Smooth muscle cell (in vitro differentiated cells): ENCODE measurements at regions not wholly inside any gene's neighbourhood (a gene's known extent, or its start where the extent isn't known, plus 50 kb on each side); places are given as distances from the start of the nearest gene placed in this dataset.
"Not testable (repeated sequence)": the region's sequence is repeated elsewhere in the genome, so short reads cannot be mapped to it uniquely, and the experiment has no call there.

Experiments
- DNase-seq: peaks from one replicate; lab custom pipeline; 2025; ENCODE audit not compliant: unreplicated experiment; lab: John Stamatoyannopoulos, UW
- H2AFZ ChIP-seq: fragments of 200-600 bp; sonication (generic); 2 replicates; pipeline ENCODE4 v1.6.0; 2016; ENCODE audit warnings: antibody characterized with exemption, low read depth, mild to moderate bottlenecking
- H3F3A ChIP-seq: fragments of 200-600 bp; sonication (generic); 2 replicates; pipeline ENCODE4 v1.6.0; 2017; ENCODE audit warnings: antibody characterized with exemption, low read depth
- H3K27ac ChIP-seq: fragments of 200-600 bp; sonication (generic); 2 replicates; pipeline ENCODE4 v1.5.1; 2016; ENCODE audit warnings: low read depth, mild to moderate bottlenecking
- H3K27me3 ChIP-seq: fragments of 200-600 bp; sonication (generic); 2 replicates; pipeline ENCODE4 v1.6.1; 2016; ENCODE audit warnings: low read depth, mild to moderate bottlenecking
- H3K36me3 ChIP-seq: fragments of 200-600 bp; sonication (generic); 2 replicates; pipeline ENCODE4 v1.5.1; 2016; ENCODE audit warnings: low read depth
- H3K4me1 ChIP-seq: fragments of 200-600 bp; sonication (generic); 2 replicates; pipeline ENCODE4 v1.5.1; 2016; ENCODE audit warnings: low read depth
- H3K4me2 ChIP-seq: fragments of 200-600 bp; sonication (generic); 2 replicates; pipeline ENCODE4 v1.6.0; 2016; ENCODE audit warnings: mild to moderate bottlenecking
- H3K4me3 ChIP-seq: fragments of 200-600 bp; sonication (generic); 2 replicates; pipeline ENCODE4 v1.5.1; 2016; ENCODE audit warnings: mild to moderate bottlenecking
- H3K79me2 ChIP-seq: fragments of 200-600 bp; sonication (generic); 2 replicates; pipeline ENCODE4 v1.6.0; 2016; ENCODE audit warnings: low read depth, mild to moderate bottlenecking
- H3K9ac ChIP-seq: fragments of 200-600 bp; sonication (generic); 2 replicates; pipeline ENCODE4 v1.6.0; 2016; ENCODE audit warnings: low read depth
- H3K9me3 ChIP-seq: fragments of 200-600 bp; sonication (generic); replicated peaks from 2 replicates; pipeline ENCODE4 v1.5.1; 2016; ENCODE audit warnings: low read depth
- H4K20me1 ChIP-seq: fragments of 200-600 bp; sonication (generic); 2 replicates; pipeline ENCODE4 v1.6.0; 2016; ENCODE audit warnings: low read depth
- WGBS: methylation state at CpG from one replicate; pipeline ENCODE4 v1.1.7; 2016; ENCODE audit warnings: low lambda C conversion rate; 5-methylcytosine and 5-hydroxymethylcytosine counted together
- TF ChIP-seq, protein P1 (sequence below): fragments of 200-600 bp; sonication (generic); IDR thresholded peaks from 2 replicates; pipeline ENCODE4 v1.5.1; 2017; ENCODE audit warnings: borderline replicate concordance, mild to moderate bottlenecking, antibody characterized with exemption; ENCODE audit not compliant: insufficient read depth, poor library complexity, severe bottlenecking

DNA sequence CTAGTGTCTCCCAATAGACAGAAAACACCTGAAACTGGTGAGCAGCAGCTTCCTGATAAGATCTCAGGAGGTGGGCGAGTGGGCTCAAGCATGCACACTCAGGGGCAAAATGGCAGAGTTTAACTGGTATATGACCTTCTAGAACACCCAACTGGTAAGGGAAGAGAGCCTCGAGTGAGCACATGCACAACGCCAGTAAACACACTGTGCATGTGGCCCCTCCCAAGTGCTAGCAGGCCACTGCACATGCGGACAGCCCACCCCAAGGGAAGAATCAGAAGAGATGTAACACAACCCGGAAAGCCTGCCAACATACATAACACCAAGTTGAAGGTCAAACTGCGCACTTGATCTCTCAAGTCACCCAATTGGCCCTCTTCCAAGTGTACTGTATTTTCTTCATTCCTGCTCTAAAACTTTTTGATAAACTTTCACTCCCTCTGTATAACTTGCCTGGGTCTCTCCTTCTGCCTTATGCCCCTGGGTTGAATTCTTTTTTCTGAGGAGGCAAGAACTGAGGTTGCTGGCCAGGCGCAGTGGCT, 138.2 kb downstream of the GLUL start:
- no peak overlapping the region for H3K4me3 ChIP-seq
- H3K79me2 ChIP-seq, result no peaks in the 10 kb centered on the region
- H3K9me3 ChIP-seq, result no peaks in the 10 kb centered on the region
- no peaks in the 10 kb centered on the region for H4K20me1 ChIP-seq
- 89% methylated on average over 7 of the region's 7 CpGs for WGBS
- no peaks in the 10 kb centered on the region for H3K36me3 ChIP-seq
- no peaks in the 10 kb centered on the region for H3K4me1 ChIP-seq
- no peaks in the 10 kb centered on the region for H3F3A ChIP-seq
- H3K27me3 ChIP-seq, result no peaks in the 10 kb centered on the region
- no peak for DNase-seq
- H3K27ac ChIP-seq, result no peak overlapping the region
- H3K4me2 ChIP-seq, result no peak overlapping the region
- no peak overlapping the region for H2AFZ ChIP-seq
- H3K9ac ChIP-seq, result no peak overlapping the region
- TF ChIP-seq, protein P1, sequence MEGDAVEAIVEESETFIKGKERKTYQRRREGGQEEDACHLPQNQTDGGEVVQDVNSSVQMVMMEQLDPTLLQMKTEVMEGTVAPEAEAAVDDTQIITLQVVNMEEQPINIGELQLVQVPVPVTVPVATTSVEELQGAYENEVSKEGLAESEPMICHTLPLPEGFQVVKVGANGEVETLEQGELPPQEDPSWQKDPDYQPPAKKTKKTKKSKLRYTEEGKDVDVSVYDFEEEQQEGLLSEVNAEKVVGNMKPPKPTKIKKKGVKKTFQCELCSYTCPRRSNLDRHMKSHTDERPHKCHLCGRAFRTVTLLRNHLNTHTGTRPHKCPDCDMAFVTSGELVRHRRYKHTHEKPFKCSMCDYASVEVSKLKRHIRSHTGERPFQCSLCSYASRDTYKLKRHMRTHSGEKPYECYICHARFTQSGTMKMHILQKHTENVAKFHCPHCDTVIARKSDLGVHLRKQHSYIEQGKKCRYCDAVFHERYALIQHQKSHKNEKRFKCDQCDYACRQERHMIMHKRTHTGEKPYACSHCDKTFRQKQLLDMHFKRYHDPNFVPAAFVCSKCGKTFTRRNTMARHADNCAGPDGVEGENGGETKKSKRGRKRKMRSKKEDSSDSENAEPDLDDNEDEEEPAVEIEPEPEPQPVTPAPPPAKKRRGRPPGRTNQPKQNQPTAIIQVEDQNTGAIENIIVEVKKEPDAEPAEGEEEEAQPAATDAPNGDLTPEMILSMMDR, result no peak

DNA sequence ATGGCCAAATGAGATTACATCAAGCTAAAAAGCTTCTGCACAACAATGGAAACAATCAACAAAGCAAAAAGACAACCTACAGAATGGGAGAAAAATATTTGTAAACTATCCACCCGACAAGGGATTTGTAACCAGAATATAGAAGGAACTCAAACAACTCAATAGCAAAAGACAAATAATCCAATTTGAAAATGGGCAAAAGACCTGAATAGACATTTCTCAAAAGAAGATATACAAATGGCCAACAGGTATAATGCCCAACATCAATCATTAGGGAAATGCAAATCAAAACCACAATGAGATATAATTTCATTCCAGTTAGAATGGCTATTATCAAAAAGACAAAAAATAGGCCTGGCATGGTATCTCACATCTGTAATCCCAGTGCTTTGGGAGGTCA, 140.0 kb downstream of the GLUL start:
- TF ChIP-seq, protein P1, result no peak

DNA sequence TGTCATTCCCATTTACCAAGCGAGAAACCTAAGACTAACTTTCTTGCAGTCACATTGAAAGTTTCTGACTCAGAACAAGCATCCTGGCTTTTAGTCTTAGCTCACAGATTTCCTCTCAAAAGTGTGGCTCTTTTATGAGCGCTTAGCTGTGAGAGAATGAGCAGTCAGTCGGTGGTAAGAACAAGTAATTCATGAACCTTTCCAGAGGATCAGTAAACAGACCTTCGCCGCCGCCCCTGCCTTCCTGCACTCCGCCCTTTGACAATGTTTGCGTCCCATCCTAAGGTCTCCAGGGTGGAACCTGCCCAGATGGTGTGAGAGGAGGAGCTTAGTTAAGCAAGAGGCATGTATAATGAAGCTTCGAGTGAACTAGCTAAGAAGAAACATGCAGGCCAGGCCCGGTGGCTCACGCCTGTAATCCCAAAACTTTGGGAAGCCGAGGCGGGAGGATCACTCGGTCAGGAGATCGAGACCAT, 142.4 kb downstream of the GLUL start:
- no peaks in the 10 kb centered on the region for H3K9me3 ChIP-seq
- no peak overlapping the region for H2AFZ ChIP-seq
- no peak overlapping the region for H3K27ac ChIP-seq
- no peaks in the 10 kb centered on the region for H4K20me1 ChIP-seq
- TF ChIP-seq, protein P1, result no peak
- H3K4me2 ChIP-seq, result no peak overlapping the region
- WGBS, result 61% methylated on average over 15 of the region's 15 CpGs
- H3K4me1 ChIP-seq, result no peaks in the 10 kb centered on the region
- H3K27me3 ChIP-seq, result no peaks in the 10 kb centered on the region
- no peak overlapping the region for H3K9ac ChIP-seq
- H3F3A ChIP-seq, result no peaks in the 10 kb centered on the region
- H3K36me3 ChIP-seq, result no peaks in the 10 kb centered on the region
- no peaks in the 10 kb centered on the region for H3K79me2 ChIP-seq
- H3K4me3 ChIP-seq, result no peak overlapping the region
- DNase-seq, result no peak

More for the DNA sequence above, 140.0 kb downstream of the GLUL start:
- Histone ChIP-seq H3K36me3 (no peaks in the 10 kb centered on the region), H4K20me1 (no peaks in the 10 kb centered on the region), H3K27me3 (no peaks in the 10 kb centered on the region), H3K4me1 (no peaks in the 10 kb centered on the region), H3K27ac (no peak overlapping the region), H3K9me3 (no peaks in the 10 kb centered on the region), H2AFZ (no peak overlapping the region), H3K79me2 (no peaks in the 10 kb centered on the region), H3K4me3 (no peak overlapping the region), H3K9ac (no peak overlapping the region), H3K4me2 (no peak overlapping the region), H3F3A (no peaks in the 10 kb centered on the region)
- no peak for DNase-seq
- WGBS, result 95% methylated on average over 1 of the region's 1 CpG

DNA sequence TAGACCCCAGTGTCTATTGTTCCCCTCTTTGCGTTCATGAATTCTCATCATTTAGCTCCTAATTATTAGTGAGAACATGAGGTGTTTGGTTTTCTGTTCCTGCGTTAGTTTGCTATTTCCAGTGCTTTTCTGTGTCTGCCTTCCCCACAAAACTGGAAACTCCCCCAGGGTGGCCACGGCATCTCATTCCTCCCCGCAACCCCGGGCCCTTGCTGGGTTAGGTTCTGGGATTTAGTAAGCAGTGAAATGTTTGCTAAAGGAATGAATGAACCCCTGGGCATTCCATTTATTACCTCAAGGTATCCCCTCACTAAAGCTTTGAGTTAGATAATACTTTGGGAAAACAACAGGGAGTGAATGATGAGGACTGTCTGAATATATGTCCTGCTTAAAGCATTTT, 142.9 kb downstream of the GLUL start:
- Histone ChIP-seq H3K79me2 (no peaks in the 10 kb centered on the region), H2AFZ (no peak overlapping the region), H3K27ac (no peak overlapping the region), H3K27me3 (no peaks in the 10 kb centered on the region), H4K20me1 (no peaks in the 10 kb centered on the region), H3K4me3 (no peak overlapping the region), H3K9ac (no peak overlapping the region), H3K9me3 (no peaks in the 10 kb centered on the region), H3K4me2 (no peak overlapping the region), H3K36me3 (no peaks in the 10 kb centered on the region), H3K4me1 (no peaks in the 10 kb centered on the region), H3F3A (no peaks in the 10 kb centered on the region)
- TF ChIP-seq, protein P1, result no peak
- no peak for DNase-seq
- WGBS, result 89% methylated on average over 5 of the region's 5 CpGs

DNA sequence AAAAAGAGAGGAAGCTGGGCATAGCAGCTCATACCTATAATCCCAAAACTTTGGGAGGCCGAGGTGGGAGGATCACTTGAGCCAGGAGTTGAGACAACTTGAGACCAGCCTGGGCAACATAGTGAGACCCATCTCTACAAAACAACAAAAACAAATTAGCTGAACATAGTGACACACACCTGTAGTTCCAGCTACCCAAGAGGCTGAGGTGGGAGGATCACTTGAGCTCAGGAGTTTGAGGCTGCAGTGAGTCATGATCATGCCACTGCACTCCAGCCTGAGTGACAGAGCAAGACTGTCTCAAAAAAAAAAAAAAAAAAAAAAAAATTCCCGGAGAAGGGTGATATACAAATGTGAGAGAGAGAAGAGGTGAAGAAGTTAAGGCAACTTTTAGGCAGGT, 143.8 kb downstream of the GLUL start:
- not testable (repeated sequence) for H3K27ac ChIP-seq, H3K36me3 ChIP-seq, H3K9ac ChIP-seq, H2AFZ ChIP-seq, H3K4me2 ChIP-seq, H3K27me3 ChIP-seq, H3K9me3 ChIP-seq, H3K4me3 ChIP-seq, DNase-seq, H3K79me2 ChIP-seq, H3K4me1 ChIP-seq, H3F3A ChIP-seq, H4K20me1 ChIP-seq
- 94% methylated on average over 2 of the region's 2 CpGs for WGBS
